Natural killer cell (primary cell): ENCODE measurements at regions not wholly inside any gene's neighbourhood (a gene's known extent, or its start where the extent isn't known, plus 50 kb on each side); places are given as distances from the start of the nearest gene placed in this dataset.

Experiments used
- ATAC-seq, 3 donors: fragments of 150-1000 bp in 2 of 3; fragments of 200-7000 bp in 1 of 3; cut with Tn5 transposase; 1 replicate in 1 of 3; 2 replicates in 2 of 3; pipeline ENCODE4 v1.10.0; 2021; ENCODE audit warnings: mild to moderate bottlenecking in 2 of 3, moderate library complexity in 2 of 3
- DNase-seq, 2 donors: peaks; one replicate each; pipeline versions ENCODE4 v3.0.0 to v3.0.0-alpha.2; 2013 to 2021; ENCODE audit warnings: mixed read lengths in 1 of 2
- H3K27ac ChIP-seq: one replicate; pipeline ENCODE4 v1.5.1; 2013; ENCODE audit warnings: mild to moderate bottlenecking, low read length
- H3K27me3 ChIP-seq: one replicate; pipeline ENCODE4 v1.6.1; 2013; ENCODE audit warnings: low read length; ENCODE audit not compliant: control insufficient read depth, insufficient read depth
- H3K36me3 ChIP-seq: one replicate; pipeline ENCODE4 v1.6.1; 2013; ENCODE audit warnings: low read length; ENCODE audit not compliant: control insufficient read depth, insufficient read depth
- H3K4me1 ChIP-seq: one replicate; pipeline ENCODE4 v1.6.1; 2013; ENCODE audit warnings: low read length; ENCODE audit not compliant: control insufficient read depth, insufficient read depth
- H3K4me3 ChIP-seq: one replicate; pipeline ENCODE4 v1.5.1; 2013; ENCODE audit warnings: low read length
- H3K9me3 ChIP-seq: one replicate; pipeline ENCODE4 v1.6.1; 2013; ENCODE audit warnings: low read length; ENCODE audit not compliant: control insufficient read depth, insufficient read depth
- H3K27ac Mint-ChIP-seq, 2 donors: one replicate each; pipeline ENCODE4 v1.8.0; 2022; ENCODE audit warnings: mild to moderate bottlenecking in 2 of 2, mixed read lengths in 2 of 2, moderate library complexity in 1 of 2
- H3K27me3 Mint-ChIP-seq, 2 donors: one replicate each; pipeline ENCODE4 v1.8.0; 2022; ENCODE audit warnings: low read depth in 2 of 2, mixed read lengths in 2 of 2
- H3K36me3 Mint-ChIP-seq: one replicate; pipeline ENCODE4 v1.8.0; 2022; ENCODE audit warnings: mixed read lengths
- H3K4me1 Mint-ChIP-seq, 2 donors: one replicate each; pipeline ENCODE4 v1.8.0; 2022; ENCODE audit warnings: mixed read lengths in 2 of 2
- H3K4me3 Mint-ChIP-seq: one replicate; pipeline ENCODE4 v1.8.0; 2022; ENCODE audit warnings: mild to moderate bottlenecking, moderate library complexity, mixed read lengths
- H3K9me3 Mint-ChIP-seq, 2 donors: one replicate each; pipeline ENCODE4 v1.8.0; 2022; ENCODE audit warnings: mixed read lengths in 2 of 2
- CTCF ChIP-seq: fragments of 200-600 bp; IDR thresholded peaks from one replicate; pipeline ENCODE4 v1.8.0; 2022; ENCODE audit warnings: antibody characterized with exemption
- WGBS: methylation state at CpG from one replicate; pipeline ENCODE4 v1.1.7; 2013; ENCODE audit warnings: missing lambda C conversion rate; ENCODE audit not compliant: insufficient coverage; 5-methylcytosine and 5-hydroxymethylcytosine counted together
- intact Hi-C: fragments of 100-400 bp; cut with micrococcal nuclease; formaldehyde crosslinking; loops from one replicate; pipeline ENCODE4 v1.14.2; 2022

- Histone ChIP-seq H3K27me3 (no peaks in the 10 kb centered on the region), H3K9me3 (no peaks in the 10 kb centered on the region), H3K27ac (no peak overlapping the region), H3K36me3 (no peaks in the 10 kb centered on the region), H3K4me3 (no peak overlapping the region), H3K4me1 (no peaks in the 10 kb centered on the region)
- no peak overlapping the region for H3K4me3 Mint-ChIP-seq
- no CpG with 5 or more reads among the region's 1 CpG for WGBS
- intact Hi-C loops: no loop called here
- no peaks in the 10 kb centered on the region for H3K4me1 Mint-ChIP-seq
- TF ChIP-seq CTCF: no peak
- no peaks in the 10 kb centered on the region for H3K36me3 Mint-ChIP-seq
- no peak for DNase-seq
- ATAC-seq: no peak
- H3K9me3 Mint-ChIP-seq: peaks cover 2 to 4% of the 10 kb centered on the region in 2 donors
- no peak overlapping the region for H3K27ac Mint-ChIP-seq
- no peaks in the 10 kb centered on the region for H3K27me3 Mint-ChIP-seq
Measured at GRCh38 chr20:11371831-11372230, 545.9 kb upstream of the BTBD3 start.

GRCh38 chr20:11372876-11373790 lies 544.6 kb upstream of the BTBD3 start:
- DNase-seq (no peak), ATAC-seq (no peak)
- WGBS: 85% methylated on average over 5 of the region's 5 CpGs
- TF ChIP-seq CTCF: no peak
- Histone ChIP-seq H3K9me3 (no peaks in the 10 kb centered on the region), H3K4me3 (no peak overlapping the region), H3K4me1 (no peaks in the 10 kb centered on the region), H3K36me3 (no peaks in the 10 kb centered on the region), H3K27me3 (no peaks in the 10 kb centered on the region), H3K27ac (no peak overlapping the region)
- Mint-ChIP-seq H3K36me3 (no peaks in the 10 kb centered on the region), H3K27ac (no peak overlapping the region), H3K4me1 (no peaks in the 10 kb centered on the region), H3K9me3 (peaks cover 2 to 4% of the 10 kb centered on the region in 2 donors), H3K27me3 (no peaks in the 10 kb centered on the region), H3K4me3 (no peak overlapping the region)
- intact Hi-C loops: no loop called here

GRCh38 chr20:11375335-11375734 lies 542.4 kb upstream of the BTBD3 start:
- H3K27me3 Mint-ChIP-seq: no peaks in the 10 kb centered on the region
- no peak overlapping the region for H3K27ac Mint-ChIP-seq
- no peak overlapping the region for H3K27ac ChIP-seq
- no peaks in the 10 kb centered on the region for H3K36me3 ChIP-seq
- peaks cover 2% of the 10 kb centered on the region in 2 donors for H3K9me3 Mint-ChIP-seq
- no peak for ATAC-seq
- WGBS: 78% methylated on average over 4 of the region's 4 CpGs
- no peaks in the 10 kb centered on the region for H3K4me1 Mint-ChIP-seq
- intact Hi-C loops: no loop called here
- no peak overlapping the region for H3K4me3 Mint-ChIP-seq
- TF ChIP-seq CTCF: no peak
- no peaks in the 10 kb centered on the region for H3K9me3 ChIP-seq
- H3K36me3 Mint-ChIP-seq: no peaks in the 10 kb centered on the region
- H3K27me3 ChIP-seq: no peaks in the 10 kb centered on the region
- DNase-seq: no peak
- H3K4me3 ChIP-seq: no peak overlapping the region
- no peaks in the 10 kb centered on the region for H3K4me1 ChIP-seq

- intact Hi-C loops: no loop called here
- no peak overlapping the region for H3K4me3 ChIP-seq
- no peaks in the 10 kb centered on the region for H3K36me3 ChIP-seq
- H3K27ac Mint-ChIP-seq: no peak overlapping the region
- no peak overlapping the region for H3K27ac ChIP-seq
- H3K4me1 ChIP-seq: no peaks in the 10 kb centered on the region
- peaks cover 5 to 6% of the 10 kb centered on the region in 2 donors for H3K9me3 Mint-ChIP-seq
- DNase-seq (no peak), ATAC-seq (no peak)
- no peak for TF ChIP-seq CTCF
- no peaks in the 10 kb centered on the region for H3K4me1 Mint-ChIP-seq
- no peaks in the 10 kb centered on the region for H3K9me3 ChIP-seq
- no peak overlapping the region for H3K4me3 Mint-ChIP-seq
- WGBS: 77% methylated on average over 2 of the region's 2 CpGs
- no peaks in the 10 kb centered on the region for H3K36me3 Mint-ChIP-seq
- no peaks in the 10 kb centered on the region for H3K27me3 ChIP-seq
- H3K27me3 Mint-ChIP-seq: no peaks in the 10 kb centered on the region
Measured at GRCh38 chr20:11375966-11376365, 541.7 kb upstream of the BTBD3 start.
